ENCODE measurements at regions not wholly inside any gene's neighbourhood (a gene's known extent, or its start where the extent isn't known, plus 50 kb on each side); places are given as distances from the start of the nearest gene placed in this dataset.
"Not testable (repeated sequence)": the region's sequence is repeated elsewhere in the genome, so short reads cannot be mapped to it uniquely, and the experiment has no call there.

GRCh38 chrX:64853424-64853823 lies 122.8 kb downstream of the ZC4H2 start:
- H3K27me3 Mint-ChIP-seq: no peaks in the 10 kb centered on the region
- peaks cover 13% of the 10 kb centered on the region for H3K4me1 Mint-ChIP-seq
- H3K9me3 Mint-ChIP-seq: peaks cover 11% of the 10 kb centered on the region
- no peak for DNase-seq (ENCODE audit: low spot score in 2 of 2)
- no peak overlapping the region for H3K4me3 Mint-ChIP-seq
- ATAC-seq (ENCODE audit: low read depth): no peak
- no peak overlapping the region for H3K27ac Mint-ChIP-seq
- H3K36me3 Mint-ChIP-seq: peaks cover 18% of the 10 kb centered on the region

- peaks cover 8% of the 10 kb centered on the region for H3K4me1 Mint-ChIP-seq
- H3K36me3 Mint-ChIP-seq: peaks cover 12% of the 10 kb centered on the region
- H3K27ac Mint-ChIP-seq: peak overlapping the region; percentile 76
- no peaks in the 10 kb centered on the region for H3K27me3 Mint-ChIP-seq
- peak overlapping the region; percentile 51 for H3K4me3 Mint-ChIP-seq
- DNase-seq (ENCODE audit: low spot score in 2 of 2) (no peak), ATAC-seq (ENCODE audit: low read depth) (peak; percentile 21)
- H3K9me3 Mint-ChIP-seq: peaks cover 7% of the 10 kb centered on the region
These were observed 125.7 kb downstream of the ZC4H2 start for GRCh38 chrX:64850371-64851082.

GRCh38 chrX:64843224-64843623 lies 133.0 kb downstream of the ZC4H2 start:
- DNase-seq (ENCODE audit: low spot score in 2 of 2): no peak
- peaks cover 22% of the 10 kb centered on the region for H3K4me1 Mint-ChIP-seq
- no peaks in the 10 kb centered on the region for H3K27me3 Mint-ChIP-seq
- peaks cover 25% of the 10 kb centered on the region for H3K36me3 Mint-ChIP-seq
- peak overlapping the region; percentile 90 for H3K27ac Mint-ChIP-seq
- ATAC-seq (ENCODE audit: low read depth): no peak
- peaks cover 17% of the 10 kb centered on the region for H3K9me3 Mint-ChIP-seq
- H3K4me3 Mint-ChIP-seq: peak overlapping the region; percentile 45

GRCh38 chrX:64842492-64842891 lies 133.8 kb downstream of the ZC4H2 start:
- Mint-ChIP-seq H3K27ac (peak overlapping the region; percentile 90), H3K4me3 (peak overlapping the region; percentile 53), H3K9me3 (peaks cover 17% of the 10 kb centered on the region), H3K36me3 (peaks cover 25% of the 10 kb centered on the region), H3K27me3 (no peaks in the 10 kb centered on the region), H3K4me1 (peaks cover 22% of the 10 kb centered on the region)
- ATAC-seq (ENCODE audit: low read depth) (peak; percentile 77), DNase-seq (ENCODE audit: low spot score in 2 of 2) (peak in 1 of 2 donors; percentile 1)

- no peaks in the 10 kb centered on the region for H3K27me3 Mint-ChIP-seq
- peaks cover 5% of the 10 kb centered on the region for H3K36me3 Mint-ChIP-seq
- DNase-seq (ENCODE audit: low spot score in 2 of 2) (no peak), ATAC-seq (ENCODE audit: low read depth) (no peak)
- no peak overlapping the region for H3K4me3 Mint-ChIP-seq
- no peak overlapping the region for H3K27ac Mint-ChIP-seq
- no peaks in the 10 kb centered on the region for H3K4me1 Mint-ChIP-seq
- H3K9me3 Mint-ChIP-seq: peaks cover 8% of the 10 kb centered on the region
These were observed 170.6 kb downstream of the ZC4H2 start for GRCh38 chrX:64805683-64806082.

GRCh38 chrX:64792598-64793337 lies 183.5 kb downstream of the ZC4H2 start:
- no peak overlapping the region for H3K4me3 Mint-ChIP-seq
- H3K27ac Mint-ChIP-seq: no peak overlapping the region
- no peaks in the 10 kb centered on the region for H3K36me3 Mint-ChIP-seq
- H3K9me3 Mint-ChIP-seq: peaks cover 9% of the 10 kb centered on the region
- no peaks in the 10 kb centered on the region for H3K27me3 Mint-ChIP-seq
- no peak for DNase-seq (ENCODE audit: low spot score in 2 of 2)
- H3K4me1 Mint-ChIP-seq: no peaks in the 10 kb centered on the region
- ATAC-seq (ENCODE audit: low read depth): no peak

- no peak for ATAC-seq (ENCODE audit: low read depth)
- H3K4me1 Mint-ChIP-seq: peaks cover 2% of the 10 kb centered on the region
- H3K4me3 Mint-ChIP-seq: no peak overlapping the region
These were observed 193.3 kb downstream of the ZC4H2 start for GRCh38 chrX:64782923-64783322.

GRCh38 chrX:64758047-64758446 lies 218.2 kb downstream of the ZC4H2 start:
- Mint-ChIP-seq H3K9me3 (peaks cover 8% of the 10 kb centered on the region), H3K4me1 (no peaks in the 10 kb centered on the region), H3K4me3 (no peak overlapping the region), H3K27me3 (no peaks in the 10 kb centered on the region), H3K36me3 (no peaks in the 10 kb centered on the region), H3K27ac (no peak overlapping the region)
- ATAC-seq (ENCODE audit: low read depth) (no peak), DNase-seq (ENCODE audit: low spot score in 2 of 2) (no peak)

More at GRCh38 chrX:64782923-64783322, 193.3 kb downstream of the ZC4H2 start:
- no peak for DNase-seq (ENCODE audit: low spot score in 2 of 2)
- Mint-ChIP-seq H3K27ac (no peak overlapping the region), H3K9me3 (no peaks in the 10 kb centered on the region), H3K36me3 (peaks cover 2% of the 10 kb centered on the region), H3K27me3 (no peaks in the 10 kb centered on the region)

- Mint-ChIP-seq H3K9me3 (no peaks in the 10 kb centered on the region), H3K27me3 (no peaks in the 10 kb centered on the region), H3K4me1 (no peaks in the 10 kb centered on the region), H3K4me3 (no peak overlapping the region), H3K27ac (no peak overlapping the region), H3K36me3 (peaks cover 2% of the 10 kb centered on the region)
- ATAC-seq (ENCODE audit: low read depth) (no peak), DNase-seq (ENCODE audit: low spot score in 2 of 2) (no peak)
These were observed 236.4 kb downstream of the ZC4H2 start for GRCh38 chrX:64739792-64740378.

GRCh38 chrX:64698317-64698716 lies 277.9 kb downstream of the ZC4H2 start:
- Mint-ChIP-seq H3K9me3 (peaks cover 5% of the 10 kb centered on the region), H3K4me3 (no peak overlapping the region)

GRCh38 chrX:64695372-64695771 lies 280.9 kb downstream of the ZC4H2 start:
- H3K27me3 Mint-ChIP-seq; DNase-seq (ENCODE audit: low spot score in 2 of 2); ATAC-seq (ENCODE audit: low read depth); H3K9me3 Mint-ChIP-seq; H3K4me3 Mint-ChIP-seq; H3K27ac Mint-ChIP-seq; H3K36me3 Mint-ChIP-seq; H3K4me1 Mint-ChIP-seq: not testable (repeated sequence)

More at GRCh38 chrX:64698317-64698716, 277.9 kb downstream of the ZC4H2 start:
- no peak overlapping the region for H3K27ac Mint-ChIP-seq
- DNase-seq (ENCODE audit: low spot score in 2 of 2) (no peak), ATAC-seq (ENCODE audit: low read depth) (no peak)
- H3K27me3 Mint-ChIP-seq: no peaks in the 10 kb centered on the region
- no peaks in the 10 kb centered on the region for H3K4me1 Mint-ChIP-seq
- H3K36me3 Mint-ChIP-seq: peaks cover 2% of the 10 kb centered on the region

- ATAC-seq (ENCODE audit: low read depth): no peak
- peaks cover 10% of the 10 kb centered on the region for H3K36me3 Mint-ChIP-seq
- no peak overlapping the region for H3K27ac Mint-ChIP-seq
- no peak for DNase-seq (ENCODE audit: low spot score in 2 of 2)
- H3K4me1 Mint-ChIP-seq: no peaks in the 10 kb centered on the region
- H3K27me3 Mint-ChIP-seq: peaks cover 2% of the 10 kb centered on the region
- H3K4me3 Mint-ChIP-seq: no peak overlapping the region
- peaks cover 18% of the 10 kb centered on the region for H3K9me3 Mint-ChIP-seq
These were observed 267.6 kb upstream of the MTMR8 start for GRCh38 chrX:64662876-64663275.

- H3K4me3 Mint-ChIP-seq; H3K4me1 Mint-ChIP-seq; DNase-seq (ENCODE audit: low spot score in 2 of 2); ATAC-seq (ENCODE audit: low read depth); H3K27ac Mint-ChIP-seq; H3K27me3 Mint-ChIP-seq: not testable (repeated sequence)
- H3K36me3 Mint-ChIP-seq: peaks cover 11% of the 10 kb centered on the region
- peaks cover 15% of the 10 kb centered on the region for H3K9me3 Mint-ChIP-seq
These were observed 262.0 kb upstream of the MTMR8 start for GRCh38 chrX:64657229-64657628.

- DNase-seq (ENCODE audit: low spot score in 2 of 2) (no peak), ATAC-seq (ENCODE audit: low read depth) (no peak)
- Mint-ChIP-seq H3K4me1 (no peaks in the 10 kb centered on the region), H3K4me3 (no peak overlapping the region), H3K9me3 (peaks cover 6% of the 10 kb centered on the region), H3K27me3 (no peaks in the 10 kb centered on the region), H3K27ac (no peak overlapping the region), H3K36me3 (peaks cover 3% of the 10 kb centered on the region)
These were observed 247.2 kb upstream of the MTMR8 start for GRCh38 chrX:64642482-64642881.
